ENCODE measurements at regions not wholly inside any gene's neighbourhood (a gene's known extent, or its start where the extent isn't known, plus 50 kb on each side); places are given as distances from the start of the nearest gene placed in this dataset.

GRCh38 chr2:53475766-53476165 is 291.8 kb upstream of the CHAC2 start:
- no peak for TF ChIP-seq CTCF (IDR thresholded peaks at IDR 0.05)
- TF ChIP-seq POLR2A (IDR thresholded peaks at IDR 0.05): no peak
- TF ChIP-seq POLR2AphosphoS5 (IDR thresholded peaks at IDR 0.05): no peak
- TF ChIP-seq EP300 (IDR thresholded peaks at IDR 0.05): no peak

Data from sigmoid colon (tissue), 4 donors.